ENCODE measurements at regions not wholly inside any gene's neighbourhood (a gene's known extent, or its start where the extent isn't known, plus 50 kb on each side); places are given as distances from the start of the nearest gene placed in this dataset.

DNA sequence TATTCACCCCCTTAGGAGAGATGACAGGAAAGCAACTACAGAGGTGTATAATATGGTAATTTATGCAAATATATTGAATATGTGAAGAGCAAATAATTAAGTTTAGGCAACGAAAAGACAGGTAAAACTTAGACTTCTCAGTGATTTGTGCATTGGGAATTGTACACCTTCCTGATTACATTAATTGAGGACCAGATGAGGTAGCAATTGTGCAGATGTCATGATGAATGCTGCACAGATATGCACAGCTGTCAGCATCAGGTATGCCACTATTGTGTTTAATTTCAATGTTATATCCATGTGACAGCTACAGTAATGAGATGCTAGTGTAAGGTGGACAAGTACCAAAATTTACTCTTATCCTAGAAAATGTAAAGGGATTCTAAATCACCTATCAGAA is 267.2 kb upstream of the FSIP2 start:
- no peak for TF ChIP-seq CTCF (IDR thresholded peaks at IDR 0.05; ENCODE audit: low read depth, low read length)
- no peak for DNase-seq (ENCODE audit: extremely low read depth, low read depth)

DNA sequence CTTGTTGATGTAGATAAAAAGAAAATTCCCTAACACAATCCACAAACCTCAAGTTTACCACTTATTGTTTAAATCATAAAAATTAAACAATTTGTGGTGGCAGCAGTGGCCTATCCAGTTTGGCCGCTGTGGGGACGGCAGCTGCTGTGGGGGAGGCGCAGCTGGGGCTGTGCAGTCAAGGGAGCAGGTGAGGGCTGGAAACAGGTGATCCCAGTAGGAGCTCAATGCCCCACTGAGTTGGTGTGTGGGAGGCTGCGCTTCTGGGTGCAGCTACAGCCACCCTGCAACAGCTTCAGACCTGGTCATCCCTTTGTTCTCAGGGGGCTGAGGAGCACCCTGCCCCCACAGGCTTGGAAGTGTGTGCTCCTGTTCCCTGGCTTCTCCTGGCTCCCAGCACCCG is 266.0 kb upstream of the FSIP2 start:
- TF ChIP-seq CTCF (IDR thresholded peaks at IDR 0.05; ENCODE audit: low read depth, low read length): no peak
- no peak for DNase-seq (ENCODE audit: extremely low read depth, low read depth)

DNA sequence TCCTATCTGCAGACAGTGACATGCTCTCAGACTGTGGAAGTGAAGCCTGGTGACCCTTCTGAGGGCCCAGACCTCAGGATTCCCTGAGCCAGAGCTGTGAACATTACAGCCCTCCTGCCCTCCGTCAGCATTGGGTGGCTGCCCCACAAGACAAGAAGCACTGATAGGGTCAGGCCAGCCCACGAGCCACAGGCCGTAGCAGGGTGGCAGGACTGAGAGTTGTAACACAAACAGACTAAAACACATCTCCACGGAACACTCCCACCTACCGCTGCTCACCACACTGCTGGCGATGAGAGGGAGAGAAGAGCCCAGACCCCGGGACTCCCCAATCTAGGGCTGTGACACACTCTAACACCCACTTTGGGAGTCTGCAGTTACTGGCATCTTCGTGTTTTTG is 264.8 kb upstream of the FSIP2 start:
- no peak for DNase-seq (ENCODE audit: extremely low read depth, low read depth)
- TF ChIP-seq CTCF (IDR thresholded peaks at IDR 0.05; ENCODE audit: low read depth, low read length): no peak

DNA sequence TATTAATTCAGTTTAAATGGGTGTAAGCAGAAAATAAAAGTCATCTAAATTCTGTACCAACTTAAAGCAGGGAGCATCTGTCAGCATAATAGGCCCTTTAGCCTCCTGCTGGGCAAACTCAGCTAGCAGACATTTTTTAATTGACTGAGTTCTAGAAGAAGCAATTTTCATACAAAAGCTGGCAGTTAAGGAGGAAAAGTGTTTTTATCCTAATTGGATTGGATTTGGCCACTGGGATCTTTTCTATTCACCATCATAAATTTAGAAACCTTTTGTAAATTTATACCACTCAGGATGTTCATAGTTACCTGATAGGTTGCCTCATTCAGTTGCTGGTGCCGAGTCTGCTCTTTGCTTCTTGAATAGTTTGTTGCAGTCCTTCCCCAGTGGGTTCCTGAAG is 262.7 kb upstream of the FSIP2 start:
- no peak for TF ChIP-seq CTCF (IDR thresholded peaks at IDR 0.05; ENCODE audit: low read depth, low read length)
- no peak for DNase-seq (ENCODE audit: extremely low read depth, low read depth)

DNA sequence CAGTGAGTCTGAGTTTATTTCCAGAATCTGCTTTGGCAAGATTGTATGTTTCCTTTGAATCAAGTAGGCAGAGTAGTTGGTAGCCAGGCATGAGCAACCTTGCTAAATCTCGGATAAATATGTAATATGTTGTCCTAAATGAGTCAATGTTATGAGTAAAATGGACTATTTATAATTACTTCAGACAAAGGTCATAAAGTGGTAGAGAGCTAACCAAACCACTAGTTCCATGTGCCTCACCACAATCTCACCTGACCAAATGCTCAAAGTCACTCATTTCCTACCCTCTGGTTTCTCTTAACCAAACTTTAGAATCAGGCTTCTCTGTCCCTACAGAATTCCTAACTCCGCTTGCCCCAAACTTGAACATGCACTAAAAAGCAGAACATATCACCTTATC is 261.2 kb upstream of the FSIP2 start:
- no peak for DNase-seq (ENCODE audit: extremely low read depth, low read depth)
- no peak for TF ChIP-seq CTCF (IDR thresholded peaks at IDR 0.05; ENCODE audit: low read depth, low read length)

GRCh38 chr2:185484602-185485001 is 254.0 kb upstream of the FSIP2 start:
- DNase-seq (ENCODE audit: extremely low read depth, low read depth): no peak
- no peak for TF ChIP-seq CTCF (IDR thresholded peaks at IDR 0.05; ENCODE audit: low read depth, low read length)

DNA sequence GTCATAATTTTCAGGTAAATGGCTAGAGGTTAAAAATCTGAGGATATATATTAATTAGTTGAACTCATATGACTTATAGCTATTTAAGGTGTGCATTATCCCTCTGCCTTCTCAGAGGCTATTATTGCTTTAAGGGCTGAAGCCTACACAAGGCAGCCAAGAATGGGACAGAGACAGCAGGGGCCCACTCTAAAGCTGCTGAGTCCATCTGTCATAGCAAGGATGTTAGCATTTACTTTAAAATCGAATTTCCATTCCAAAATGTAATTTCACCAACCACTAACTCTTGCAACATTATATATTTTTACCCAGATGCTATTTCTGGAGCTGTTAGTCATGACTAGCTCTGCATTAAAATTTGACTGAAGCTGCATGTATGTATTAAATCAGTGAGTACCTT is 236.3 kb upstream of the FSIP2 start:
- TF ChIP-seq CTCF (IDR thresholded peaks at IDR 0.05; ENCODE audit: low read depth, low read length): no peak
- no peak for DNase-seq (ENCODE audit: extremely low read depth, low read depth)
